HUES64 (cell line): ENCODE measurements at regions not wholly inside any gene's neighbourhood (a gene's known extent, or its start where the extent isn't known, plus 50 kb on each side); places are given as distances from the start of the nearest gene placed in this dataset.

Experiments used
- H3K27ac ChIP-seq: 2 replicates; pipeline ENCODE4 v1.7.0; 2013; ENCODE audit warnings: low read depth, low read length, inconsistent platforms
- H3K27me3 ChIP-seq: 2 replicates; pipeline ENCODE4 v1.6.1; 2013; ENCODE audit warnings: mild to moderate bottlenecking, low read length; ENCODE audit not compliant: insufficient read depth
- H3K36me3 ChIP-seq: 2 replicates; pipeline ENCODE4 v1.6.1; 2013; ENCODE audit warnings: mild to moderate bottlenecking, low read length; ENCODE audit not compliant: insufficient read depth
- H3K4me1 ChIP-seq: 2 replicates; pipeline ENCODE4 v1.6.1; 2013; ENCODE audit warnings: mild to moderate bottlenecking, low read length, moderate library complexity; ENCODE audit not compliant: insufficient read depth
- H3K4me3 ChIP-seq: 2 replicates; pipeline ENCODE4 v1.5.1; 2013; ENCODE audit warnings: mild to moderate bottlenecking, low read length, moderate library complexity
- H3K9ac ChIP-seq: 2 replicates; pipeline ENCODE4 v1.6.1; 2013; ENCODE audit warnings: mild to moderate bottlenecking, low read depth, low read length
- H3K9me3 ChIP-seq: 2 replicates; pipeline ENCODE4 v1.6.1; 2013; ENCODE audit warnings: low read depth, low read length; ENCODE audit not compliant: insufficient read depth
- WGBS: fragments of 150-250, 120-280 bp; methylation state at CpG from one replicate; pipeline ENCODE4 v1.1.7; 2013; ENCODE audit warnings: missing lambda C conversion rate; 5-methylcytosine and 5-hydroxymethylcytosine counted together

DNA sequence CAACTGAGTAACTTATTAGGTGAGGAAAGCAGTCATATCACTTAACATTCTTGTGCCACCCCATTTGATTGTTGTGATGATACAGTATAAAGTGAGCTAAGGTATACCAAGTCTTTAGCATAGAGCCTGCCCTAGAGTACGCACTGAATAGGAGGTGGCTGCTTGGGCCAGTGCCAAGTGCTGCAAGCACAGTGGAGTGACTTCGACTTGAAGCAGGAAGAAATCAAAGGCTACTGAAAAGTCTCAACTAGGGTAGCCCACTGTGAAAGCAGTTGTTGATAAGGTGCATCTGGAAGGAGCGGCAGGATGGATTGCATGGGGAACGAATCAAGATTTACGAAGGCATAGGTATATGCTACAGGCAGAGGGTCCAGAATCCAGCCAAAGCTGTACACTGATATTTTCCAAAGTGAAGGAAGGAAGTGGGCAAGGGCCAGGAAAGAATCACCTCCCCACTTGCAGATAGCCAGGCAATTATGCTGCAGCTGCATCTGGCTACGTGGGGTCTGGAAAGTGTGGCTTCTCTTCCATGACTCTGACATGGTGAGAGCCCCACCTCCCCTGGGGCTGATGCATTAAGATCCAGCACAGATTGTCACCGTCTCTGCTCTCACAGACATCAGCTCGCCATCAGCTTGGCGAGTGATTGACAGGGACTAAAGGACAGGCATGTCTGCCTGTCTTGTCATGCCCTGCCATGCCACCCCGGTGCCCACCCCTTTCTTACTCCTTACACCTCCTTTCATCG, 287.0 kb upstream of the PLXNA2 start:
- no peaks in the 10 kb centered on the region for H3K9me3 ChIP-seq
- no peaks in the 10 kb centered on the region for H3K36me3 ChIP-seq
- peaks cover 5% of the 10 kb centered on the region for H3K4me1 ChIP-seq
- 89% methylated on average over 11 of the region's 11 CpGs for WGBS
- no peak overlapping the region for H3K27ac ChIP-seq
- no peaks in the 10 kb centered on the region for H3K27me3 ChIP-seq
- no peak overlapping the region for H3K9ac ChIP-seq
- no peak overlapping the region for H3K4me3 ChIP-seq

DNA sequence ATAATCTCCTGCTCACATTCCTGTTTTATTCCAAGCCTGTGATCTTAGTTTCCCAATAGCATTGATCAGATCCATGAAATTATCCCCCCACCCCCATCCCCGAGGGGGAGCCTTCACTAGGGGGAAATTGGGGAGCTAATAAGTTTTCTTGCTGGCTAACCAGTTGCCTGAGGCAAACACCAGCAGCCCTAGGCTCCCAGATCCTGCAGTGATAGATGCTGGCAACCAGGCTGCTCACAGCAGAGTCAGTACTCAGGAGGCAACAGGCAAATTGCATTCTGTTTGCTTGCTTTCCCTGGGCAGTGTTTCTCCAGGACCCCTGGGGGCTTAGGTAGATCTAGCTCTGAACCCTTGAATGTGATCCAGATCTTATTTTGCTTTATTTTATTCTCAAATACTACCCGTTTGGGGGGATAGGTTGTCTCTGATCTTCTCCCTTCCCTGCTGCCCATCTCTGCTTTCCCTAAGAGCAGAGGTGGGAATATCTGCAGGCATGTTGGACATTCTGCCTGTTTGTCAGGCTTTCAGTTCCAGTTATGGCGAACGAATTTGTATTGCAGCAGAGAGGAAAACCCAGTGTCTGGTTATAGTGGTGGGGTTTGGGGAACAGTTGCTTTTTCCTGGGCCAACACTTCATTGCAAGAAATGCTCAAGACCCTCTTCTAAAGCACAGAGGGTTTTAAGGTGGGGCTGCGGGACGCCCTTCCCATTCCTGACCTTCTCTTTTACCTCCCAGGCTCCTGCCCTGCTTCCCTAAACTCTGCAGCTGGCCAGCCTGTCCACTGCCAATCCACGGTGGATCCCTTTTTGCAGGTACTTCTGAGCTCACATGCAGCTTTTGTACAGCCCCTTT, 289.8 kb upstream of the PLXNA2 start:
- no peak overlapping the region for H3K27ac ChIP-seq
- peaks cover 13% of the 10 kb centered on the region for H3K4me1 ChIP-seq
- no peaks in the 10 kb centered on the region for H3K36me3 ChIP-seq
- H3K9me3 ChIP-seq = no peaks in the 10 kb centered on the region
- 88% methylated on average over 6 of the region's 7 CpGs for WGBS
- H3K27me3 ChIP-seq = no peaks in the 10 kb centered on the region
- no peak overlapping the region for H3K4me3 ChIP-seq
- H3K9ac ChIP-seq = no peak overlapping the region

DNA sequence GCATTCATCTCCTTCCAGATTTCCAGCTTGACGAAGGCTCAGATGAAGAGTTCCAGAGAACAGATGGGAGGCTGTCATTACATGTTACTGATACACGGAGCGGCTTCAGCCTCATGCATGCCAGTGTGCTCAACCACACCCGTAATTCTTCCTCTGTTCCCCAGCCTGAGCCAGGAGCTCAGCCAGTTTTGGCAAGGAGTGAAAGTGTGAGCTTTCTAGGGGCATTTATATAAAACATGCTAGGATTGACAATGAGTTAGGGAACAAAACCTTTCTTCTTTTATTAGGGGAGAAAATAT, 290.4 kb upstream of the PLXNA2 start:
- no peak overlapping the region for H3K4me3 ChIP-seq
- no peak overlapping the region for H3K9ac ChIP-seq
- H3K36me3 ChIP-seq = no peaks in the 10 kb centered on the region
- H3K4me1 ChIP-seq = peaks cover 13% of the 10 kb centered on the region
- whole genome bisulfite sequencing = 93% methylated on average over 4 of the region's 4 CpGs
- no peak overlapping the region for H3K27ac ChIP-seq
- no peaks in the 10 kb centered on the region for H3K27me3 ChIP-seq
- H3K9me3 ChIP-seq = no peaks in the 10 kb centered on the region

- peaks cover 13% of the 10 kb centered on the region for H3K4me1 ChIP-seq
- no peak overlapping the region for H3K9ac ChIP-seq
- no peaks in the 10 kb centered on the region for H3K9me3 ChIP-seq
- H3K4me3 ChIP-seq = no peak overlapping the region
- WGBS = 96% methylated on average over 3 of the region's 3 CpGs
- H3K27me3 ChIP-seq = no peaks in the 10 kb centered on the region
- H3K27ac ChIP-seq = no peak overlapping the region
- H3K36me3 ChIP-seq = no peaks in the 10 kb centered on the region
These were observed 290.8 kb upstream of the PLXNA2 start for GRCh38 chr1:208534979-208535378.

DNA sequence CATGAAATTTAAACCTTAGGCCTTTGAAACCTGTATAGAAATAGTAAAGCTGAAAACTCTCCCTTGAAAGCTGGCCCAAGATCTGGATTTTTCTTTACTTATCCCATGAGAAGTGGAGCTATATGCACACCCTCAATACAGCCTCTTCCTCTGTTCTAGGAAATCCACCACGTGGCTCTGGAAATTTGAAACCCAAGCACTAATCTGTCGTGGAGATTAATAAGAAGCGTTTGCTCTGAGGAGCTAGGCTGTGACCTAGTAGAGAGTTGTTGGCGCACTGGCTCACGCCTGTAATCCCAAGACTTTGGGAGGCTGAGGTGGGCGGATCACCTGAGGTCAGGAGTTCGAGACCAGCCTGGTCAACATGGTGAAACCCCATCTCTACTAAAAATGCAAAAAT, 291.3 kb upstream of the PLXNA2 start:
- 76% methylated on average over 7 of the region's 7 CpGs for WGBS
- H3K9ac ChIP-seq = no peak overlapping the region
- H3K27me3 ChIP-seq = no peaks in the 10 kb centered on the region
- peaks cover 13% of the 10 kb centered on the region for H3K4me1 ChIP-seq
- no peaks in the 10 kb centered on the region for H3K9me3 ChIP-seq
- H3K27ac ChIP-seq = no peak overlapping the region
- H3K36me3 ChIP-seq = no peaks in the 10 kb centered on the region
- H3K4me3 ChIP-seq = no peak overlapping the region

GRCh38 chr1:208536212-208536611, 292.0 kb upstream of the PLXNA2 start:
- no peak overlapping the region for H3K27ac ChIP-seq
- no peak overlapping the region for H3K9ac ChIP-seq
- no peaks in the 10 kb centered on the region for H3K9me3 ChIP-seq
- peaks cover 13% of the 10 kb centered on the region for H3K4me1 ChIP-seq
- no peaks in the 10 kb centered on the region for H3K27me3 ChIP-seq
- H3K36me3 ChIP-seq = no peaks in the 10 kb centered on the region
- H3K4me3 ChIP-seq = no peak overlapping the region
- 84% methylated on average over 4 of the region's 4 CpGs for WGBS

- Histone ChIP-seq H3K4me1 (peaks cover 13% of the 10 kb centered on the region; the same call in 1 of the 2 replicates), H3K9me3 (no peaks in the 10 kb centered on the region), H3K4me3 (no peak overlapping the region), H3K36me3 (no peaks in the 10 kb centered on the region), H3K27ac (no peak overlapping the region), H3K9ac (no peak overlapping the region), H3K27me3 (no peaks in the 10 kb centered on the region)
- WGBS = 82% methylated on average over 3 of the region's 3 CpGs
These were observed 293.0 kb upstream of the PLXNA2 start for GRCh38 chr1:208537198-208537597.

GRCh38 chr1:208538078-208538477, 293.9 kb upstream of the PLXNA2 start:
- H3K27ac ChIP-seq = no peak overlapping the region
- H3K4me1 ChIP-seq = peaks cover 13% of the 10 kb centered on the region; the same call in 1 of the 2 replicates
- no peak overlapping the region for H3K9ac ChIP-seq
- H3K36me3 ChIP-seq = no peaks in the 10 kb centered on the region
- H3K27me3 ChIP-seq = no peaks in the 10 kb centered on the region
- no peaks in the 10 kb centered on the region for H3K9me3 ChIP-seq
- WGBS = 93% methylated on average over 7 of the region's 7 CpGs
- no peak overlapping the region for H3K4me3 ChIP-seq

- Histone ChIP-seq H3K4me3 (no peak overlapping the region), H3K9me3 (no peaks in the 10 kb centered on the region), H3K27ac (no peak overlapping the region), H3K4me1 (peaks cover 12% of the 10 kb centered on the region; the same call in 1 of the 2 replicates), H3K27me3 (no peaks in the 10 kb centered on the region), H3K36me3 (no peaks in the 10 kb centered on the region), H3K9ac (no peak overlapping the region)
- 96% methylated on average over 5 of the region's 5 CpGs for WGBS
These were observed 294.4 kb upstream of the PLXNA2 start for GRCh38 chr1:208538587-208538986.

DNA sequence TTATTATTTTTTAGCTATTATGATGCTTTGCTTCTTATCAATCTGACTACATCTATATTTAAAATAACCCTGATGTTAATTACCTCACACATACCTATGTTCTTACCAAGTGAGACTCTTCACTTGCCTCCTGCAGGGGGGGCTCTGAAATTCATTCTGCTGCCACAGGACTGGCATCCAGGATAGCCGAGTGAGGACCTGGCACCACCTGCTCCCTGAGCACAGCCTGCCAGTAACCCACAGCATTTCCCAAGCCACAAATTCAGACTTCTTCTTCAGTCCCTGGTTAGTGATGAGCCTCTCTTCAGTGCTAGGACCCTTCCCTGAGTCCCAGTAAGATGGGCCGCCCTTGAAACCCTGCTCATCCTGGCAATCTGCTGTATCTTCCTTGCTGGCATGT, 296.5 kb upstream of the PLXNA2 start:
- WGBS = 91% methylated on average over 2 of the region's 2 CpGs
- Histone ChIP-seq H3K4me1 (peaks cover 11% of the 10 kb centered on the region; the same call in 1 of the 2 replicates), H3K27ac (no peak overlapping the region), H3K27me3 (no peaks in the 10 kb centered on the region), H3K4me3 (no peak overlapping the region), H3K36me3 (no peaks in the 10 kb centered on the region), H3K9ac (no peak overlapping the region), H3K9me3 (no peaks in the 10 kb centered on the region)

DNA sequence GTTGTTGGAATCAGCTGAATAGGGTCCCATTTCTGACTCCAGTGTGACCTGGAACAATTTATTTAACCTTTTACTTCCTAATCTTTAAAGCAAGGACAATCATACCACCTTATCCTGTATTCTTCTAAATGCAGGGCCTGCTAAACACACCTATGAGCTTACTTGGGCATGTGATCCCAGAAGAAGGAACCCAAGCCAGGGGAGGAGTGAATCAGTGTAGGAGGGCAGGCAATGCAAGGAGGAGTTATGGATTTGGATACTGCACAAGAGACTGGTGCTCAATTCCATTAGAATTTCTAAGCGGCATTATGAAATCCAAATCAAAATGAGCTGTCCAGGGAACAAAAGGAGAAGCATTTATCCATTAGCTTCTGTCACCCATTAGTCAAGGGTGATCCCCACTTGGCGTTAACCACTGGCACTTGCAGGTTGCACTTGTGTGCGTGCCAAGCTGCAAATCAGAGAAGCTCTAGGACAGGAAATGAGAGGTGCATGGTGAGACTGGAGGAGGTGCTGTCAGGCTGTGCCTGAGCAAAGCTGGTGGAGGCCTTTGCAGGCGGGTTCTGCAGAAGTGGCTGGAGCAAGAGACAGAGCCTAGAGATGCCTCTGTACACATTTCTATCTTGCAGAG, 297.2 kb upstream of the PLXNA2 start:
- H3K4me3 ChIP-seq = no peak overlapping the region
- 91% methylated on average over 4 of the region's 4 CpGs for WGBS
- no peak overlapping the region for H3K27ac ChIP-seq
- no peaks in the 10 kb centered on the region for H3K9me3 ChIP-seq
- no peak overlapping the region for H3K9ac ChIP-seq
- H3K36me3 ChIP-seq = no peaks in the 10 kb centered on the region
- H3K27me3 ChIP-seq = no peaks in the 10 kb centered on the region
- peaks cover 7% of the 10 kb centered on the region; the same call in 1 of the 2 replicates for H3K4me1 ChIP-seq
